ENCODE measurements at regions not wholly inside any gene's neighbourhood (a gene's known extent, or its start where the extent isn't known, plus 50 kb on each side); places are given as distances from the start of the nearest gene placed in this dataset.

GRCh38 chr13:80036845-80037504, 304.0 kb downstream of the SPRY2 start (continued):
- TF ChIP-seq ZNF592 (IDR thresholded peaks at IDR 0.05) = no peak
- TF ChIP-seq MAX (IDR thresholded peaks at IDR 0.05; ENCODE audit: low read depth, low read length) = no peak
- TF ChIP-seq ZNF217 (IDR thresholded peaks at IDR 0.05) = no peak
- TF ChIP-seq PML (IDR thresholded peaks at IDR 0.05; ENCODE audit: low read length) = no peak
- no peak for TF ChIP-seq RB1 (IDR thresholded peaks at IDR 0.05; ENCODE audit: borderline replicate concordance)
- no peak for TF ChIP-seq MTA3 (IDR thresholded peaks at IDR 0.05; ENCODE audit: borderline replicate concordance, low read length)
- no peak for TF ChIP-seq HSF1 (IDR thresholded peaks at IDR 0.05; ENCODE audit: low read depth, low read length)
- no peak for TF ChIP-seq SREBF2 (IDR thresholded peaks at IDR 0.05; ENCODE audit: low read length)
- no peak for TF ChIP-seq IRF3 (IDR thresholded peaks at IDR 0.05)
- TF ChIP-seq IKZF2 (IDR thresholded peaks at IDR 0.05) = peak; percentile 88 to 91
- no peak for TF ChIP-seq CEBPZ (IDR thresholded peaks at IDR 0.05; ENCODE audit: low read depth, low read length)
- no peak for TF ChIP-seq GABPA (IDR thresholded peaks at IDR 0.05; ENCODE audit: low read depth)
- no peak for TF ChIP-seq SIN3A (IDR thresholded peaks at IDR 0.05; ENCODE audit: low read depth, low read length)
- TF ChIP-seq BRCA1 (IDR thresholded peaks at IDR 0.05; ENCODE audit: low read depth, low read length) = no peak
- TF ChIP-seq TARDBP (IDR thresholded peaks at IDR 0.05; ENCODE audit: borderline replicate concordance) = no peak
- TF ChIP-seq ZNF274 (IDR thresholded peaks at IDR 0.05; ENCODE audit: insufficient read depth, insufficient read length) = no peak
- no peak for TF ChIP-seq CTCF (IDR thresholded peaks at IDR 0.05 in 2 of 3, conservative IDR thresholded peaks at IDR 0.05 in 1 of 3; ENCODE audit: control insufficient read depth in 2 of 3, extremely low read depth in 1 of 3, insufficient read depth in 1 of 3, low read depth in 3 of 3, low read length in 3 of 3)

All from GM12878 (cell line).